ENCODE measurements at regions not wholly inside any gene's neighbourhood (a gene's known extent, or its start where the extent isn't known, plus 50 kb on each side); places are given as distances from the start of the nearest gene placed in this dataset.

GRCh38 chr6:92510137-92510536 lies 909.2 kb downstream of the EPHA7 start (continued):
- TF ChIP-seq, protein P1, sequence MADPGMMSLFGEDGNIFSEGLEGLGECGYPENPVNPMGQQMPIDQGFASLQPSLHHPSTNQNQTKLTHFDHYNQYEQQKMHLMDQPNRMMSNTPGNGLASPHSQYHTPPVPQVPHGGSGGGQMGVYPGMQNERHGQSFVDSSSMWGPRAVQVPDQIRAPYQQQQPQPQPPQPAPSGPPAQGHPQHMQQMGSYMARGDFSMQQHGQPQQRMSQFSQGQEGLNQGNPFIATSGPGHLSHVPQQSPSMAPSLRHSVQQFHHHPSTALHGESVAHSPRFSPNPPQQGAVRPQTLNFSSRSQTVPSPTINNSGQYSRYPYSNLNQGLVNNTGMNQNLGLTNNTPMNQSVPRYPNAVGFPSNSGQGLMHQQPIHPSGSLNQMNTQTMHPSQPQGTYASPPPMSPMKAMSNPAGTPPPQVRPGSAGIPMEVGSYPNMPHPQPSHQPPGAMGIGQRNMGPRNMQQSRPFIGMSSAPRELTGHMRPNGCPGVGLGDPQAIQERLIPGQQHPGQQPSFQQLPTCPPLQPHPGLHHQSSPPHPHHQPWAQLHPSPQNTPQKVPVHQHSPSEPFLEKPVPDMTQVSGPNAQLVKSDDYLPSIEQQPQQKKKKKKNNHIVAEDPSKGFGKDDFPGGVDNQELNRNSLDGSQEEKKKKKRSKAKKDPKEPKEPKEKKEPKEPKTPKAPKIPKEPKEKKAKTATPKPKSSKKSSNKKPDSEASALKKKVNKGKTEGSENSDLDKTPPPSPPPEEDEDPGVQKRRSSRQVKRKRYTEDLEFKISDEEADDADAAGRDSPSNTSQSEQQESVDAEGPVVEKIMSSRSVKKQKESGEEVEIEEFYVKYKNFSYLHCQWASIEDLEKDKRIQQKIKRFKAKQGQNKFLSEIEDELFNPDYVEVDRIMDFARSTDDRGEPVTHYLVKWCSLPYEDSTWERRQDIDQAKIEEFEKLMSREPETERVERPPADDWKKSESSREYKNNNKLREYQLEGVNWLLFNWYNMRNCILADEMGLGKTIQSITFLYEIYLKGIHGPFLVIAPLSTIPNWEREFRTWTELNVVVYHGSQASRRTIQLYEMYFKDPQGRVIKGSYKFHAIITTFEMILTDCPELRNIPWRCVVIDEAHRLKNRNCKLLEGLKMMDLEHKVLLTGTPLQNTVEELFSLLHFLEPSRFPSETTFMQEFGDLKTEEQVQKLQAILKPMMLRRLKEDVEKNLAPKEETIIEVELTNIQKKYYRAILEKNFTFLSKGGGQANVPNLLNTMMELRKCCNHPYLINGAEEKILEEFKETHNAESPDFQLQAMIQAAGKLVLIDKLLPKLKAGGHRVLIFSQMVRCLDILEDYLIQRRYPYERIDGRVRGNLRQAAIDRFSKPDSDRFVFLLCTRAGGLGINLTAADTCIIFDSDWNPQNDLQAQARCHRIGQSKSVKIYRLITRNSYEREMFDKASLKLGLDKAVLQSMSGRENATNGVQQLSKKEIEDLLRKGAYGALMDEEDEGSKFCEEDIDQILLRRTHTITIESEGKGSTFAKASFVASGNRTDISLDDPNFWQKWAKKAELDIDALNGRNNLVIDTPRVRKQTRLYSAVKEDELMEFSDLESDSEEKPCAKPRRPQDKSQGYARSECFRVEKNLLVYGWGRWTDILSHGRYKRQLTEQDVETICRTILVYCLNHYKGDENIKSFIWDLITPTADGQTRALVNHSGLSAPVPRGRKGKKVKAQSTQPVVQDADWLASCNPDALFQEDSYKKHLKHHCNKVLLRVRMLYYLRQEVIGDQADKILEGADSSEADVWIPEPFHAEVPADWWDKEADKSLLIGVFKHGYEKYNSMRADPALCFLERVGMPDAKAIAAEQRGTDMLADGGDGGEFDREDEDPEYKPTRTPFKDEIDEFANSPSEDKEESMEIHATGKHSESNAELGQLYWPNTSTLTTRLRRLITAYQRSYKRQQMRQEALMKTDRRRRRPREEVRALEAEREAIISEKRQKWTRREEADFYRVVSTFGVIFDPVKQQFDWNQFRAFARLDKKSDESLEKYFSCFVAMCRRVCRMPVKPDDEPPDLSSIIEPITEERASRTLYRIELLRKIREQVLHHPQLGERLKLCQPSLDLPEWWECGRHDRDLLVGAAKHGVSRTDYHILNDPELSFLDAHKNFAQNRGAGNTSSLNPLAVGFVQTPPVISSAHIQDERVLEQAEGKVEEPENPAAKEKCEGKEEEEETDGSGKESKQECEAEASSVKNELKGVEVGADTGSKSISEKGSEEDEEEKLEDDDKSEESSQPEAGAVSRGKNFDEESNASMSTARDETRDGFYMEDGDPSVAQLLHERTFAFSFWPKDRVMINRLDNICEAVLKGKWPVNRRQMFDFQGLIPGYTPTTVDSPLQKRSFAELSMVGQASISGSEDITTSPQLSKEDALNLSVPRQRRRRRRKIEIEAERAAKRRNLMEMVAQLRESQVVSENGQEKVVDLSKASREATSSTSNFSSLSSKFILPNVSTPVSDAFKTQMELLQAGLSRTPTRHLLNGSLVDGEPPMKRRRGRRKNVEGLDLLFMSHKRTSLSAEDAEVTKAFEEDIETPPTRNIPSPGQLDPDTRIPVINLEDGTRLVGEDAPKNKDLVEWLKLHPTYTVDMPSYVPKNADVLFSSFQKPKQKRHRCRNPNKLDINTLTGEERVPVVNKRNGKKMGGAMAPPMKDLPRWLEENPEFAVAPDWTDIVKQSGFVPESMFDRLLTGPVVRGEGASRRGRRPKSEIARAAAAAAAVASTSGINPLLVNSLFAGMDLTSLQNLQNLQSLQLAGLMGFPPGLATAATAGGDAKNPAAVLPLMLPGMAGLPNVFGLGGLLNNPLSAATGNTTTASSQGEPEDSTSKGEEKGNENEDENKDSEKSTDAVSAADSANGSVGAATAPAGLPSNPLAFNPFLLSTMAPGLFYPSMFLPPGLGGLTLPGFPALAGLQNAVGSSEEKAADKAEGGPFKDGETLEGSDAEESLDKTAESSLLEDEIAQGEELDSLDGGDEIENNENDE (IDR thresholded peaks at IDR 0.05; ENCODE audit: insufficient replicate concordance, low read length), result no peak
- no peak for TF ChIP-seq SUZ12 (IDR thresholded peaks at IDR 0.05; ENCODE audit: low read length)
- TF ChIP-seq PHF8 (conservative IDR thresholded peaks at IDR 0.05; ENCODE audit: low read depth, low read length), result no peak
- TF ChIP-seq HDAC2 (IDR thresholded peaks at IDR 0.05; ENCODE audit: borderline replicate concordance in 1 of 2, low read depth in 2 of 2, low read length in 2 of 2), result no peak
- TF ChIP-seq POLR2A (IDR thresholded peaks at IDR 0.05; ENCODE audit: control extremely low read depth in 1 of 2, low read depth in 2 of 2, low read length in 2 of 2), result no peak
- no peak for TF ChIP-seq SAP30 (IDR thresholded peaks at IDR 0.05; ENCODE audit: insufficient read depth, insufficient replicate concordance, low read length)
- no peak for TF ChIP-seq KDM1A (IDR thresholded peaks at IDR 0.05; ENCODE audit: borderline replicate concordance, low read length)
- TF ChIP-seq MAX (IDR thresholded peaks at IDR 0.05), result no peak
- TF ChIP-seq RAD21 (IDR thresholded peaks at IDR 0.05 in 1 of 2, conservative IDR thresholded peaks at IDR 0.05 in 1 of 2; ENCODE audit: low read depth in 2 of 2, low read length in 2 of 2), result no peak

Measured in H1 (cell line).